HK-2 (cell line): ENCODE measurements at regions not wholly inside any gene's neighbourhood (a gene's known extent, or its start where the extent isn't known, plus 50 kb on each side); places are given as distances from the start of the nearest gene placed in this dataset.
A peak's percentile ranks its signal among the peaks of the same experiment; 100 is the strongest.

Experiments
- DNase-seq: peaks from one replicate; pipeline ENCODE4 v3.0.0-alpha.2; 2018; ENCODE audit not compliant: unreplicated experiment

- DNase-seq: no peak
Measured at GRCh38 chr16:6672507-6672906, 660.1 kb upstream of the RBFOX1 start.

- no peak for DNase-seq
Measured at GRCh38 chr16:6667393-6667792, 665.3 kb upstream of the RBFOX1 start.

- no peak for DNase-seq
Measured at GRCh38 chr16:6665126-6665525, 667.5 kb upstream of the RBFOX1 start.

- DNase-seq: no peak
Measured at GRCh38 chr16:6663668-6664067, 669.0 kb upstream of the RBFOX1 start.

- DNase-seq: no peak
Measured at GRCh38 chr16:6656760-6657159, 675.9 kb upstream of the RBFOX1 start.

GRCh38 chr16:6646891-6647290 is 685.8 kb upstream of the RBFOX1 start:
- no peak for DNase-seq

- no peak for DNase-seq
Measured at GRCh38 chr16:6645768-6646568, 686.7 kb upstream of the RBFOX1 start.

- no peak for DNase-seq
Measured at GRCh38 chr16:6644916-6645315, 687.7 kb upstream of the RBFOX1 start.

- peak; percentile 8 for DNase-seq
Measured at GRCh38 chr16:6643080-6643686, 689.5 kb upstream of the RBFOX1 start.

- DNase-seq: no peak
Measured at GRCh38 chr16:6642271-6642670, 690.4 kb upstream of the RBFOX1 start.

GRCh38 chr16:6641091-6641490 is 691.6 kb upstream of the RBFOX1 start:
- DNase-seq: no peak

- no peak for DNase-seq
Measured at GRCh38 chr16:6636457-6636856, 696.2 kb upstream of the RBFOX1 start.

GRCh38 chr16:6634151-6634550 is 698.5 kb upstream of the RBFOX1 start:
- DNase-seq: no peak

- DNase-seq: no peak
Measured at GRCh38 chr16:6633456-6633855, 699.2 kb upstream of the RBFOX1 start.

GRCh38 chr16:6629110-6629509 is 703.5 kb upstream of the RBFOX1 start:
- no peak for DNase-seq

- no peak for DNase-seq
Measured at GRCh38 chr16:6625606-6626005, 707.0 kb upstream of the RBFOX1 start.

- DNase-seq: no peak
Measured at GRCh38 chr16:6618874-6619273, 713.8 kb upstream of the RBFOX1 start.

GRCh38 chr16:6616746-6617145 is 715.9 kb upstream of the RBFOX1 start:
- DNase-seq: no peak

GRCh38 chr16:6615636-6616035 is 717.0 kb upstream of the RBFOX1 start:
- no peak for DNase-seq

- no peak for DNase-seq
Measured at GRCh38 chr16:6611535-6611934, 721.1 kb upstream of the RBFOX1 start.

GRCh38 chr16:6605490-6605889 is 727.2 kb upstream of the RBFOX1 start:
- no peak for DNase-seq

GRCh38 chr16:6603780-6604325 is 728.8 kb upstream of the RBFOX1 start:
- DNase-seq: no peak

- DNase-seq: no peak
Measured at GRCh38 chr16:6602405-6602804, 730.2 kb upstream of the RBFOX1 start.
